SU-DHL-6 (cell line): ENCODE measurements at regions not wholly inside any gene's neighbourhood (a gene's known extent, or its start where the extent isn't known, plus 50 kb on each side); places are given as distances from the start of the nearest gene placed in this dataset.

Source experiments
- CTCF ChIP-seq: fragments of 200-600 bp; sonication (generic); IDR thresholded peaks from one replicate; pipeline ENCODE4 v1.5.1; 2017; ENCODE audit warnings: antibody characterized with exemption, mild to moderate bottlenecking, low read length, moderate library complexity; ENCODE audit not compliant: insufficient read depth, poor library complexity, severe bottlenecking
- EZH2phosphoT487 ChIP-seq: fragments of 200-600 bp; sonication (generic), shearing (Covaris generic); conservative IDR thresholded peaks from 2 replicates; pipeline ENCODE4 v1.6.1; 2018; ENCODE audit warnings: mild to moderate bottlenecking, antibody characterized with exemption, low read length, moderate library complexity, mixed read lengths

GRCh38 chr20:48317578-48317977 lies 510.2 kb downstream of the PREX1 start:
- no peak for TF ChIP-seq CTCF
- TF ChIP-seq EZH2phosphoT487: no peak
